HEK293 (cell line): ENCODE measurements at regions not wholly inside any gene's neighbourhood (a gene's known extent, or its start where the extent isn't known, plus 50 kb on each side); places are given as distances from the start of the nearest gene placed in this dataset.

Experiments used
- CTCF ChIA-PET: fragments of 350-600 bp; formaldehyde crosslinking; extraction: SDS; loops from one replicate; lab custom pipeline; 2021; ENCODE audit warnings: antibody characterized with exemption; lab: Yijun Ruan, JAX
- POLR2A ChIA-PET: fragments of 300-600 bp; formaldehyde crosslinking; extraction: SDS; loops from one replicate; lab custom pipeline; 2020; ENCODE audit warnings: antibody characterized with exemption, inconsistent platforms; lab: Yijun Ruan, JAX
- H3K27ac ChIP-seq: fragments of 200-500 bp; sonication (Bioruptor generic); 2 replicates; pipeline ENCODE4 v1.5.1; 2014; ENCODE audit warnings: low read depth, low read length, control low read depth, inconsistent platforms; ENCODE audit errors: extremely low read depth
- H3K36me3 ChIP-seq, 2 experiments: fragments of 200-500 bp in 1 of 2; sonication (Bioruptor generic) in 1 of 2; 1 replicate in 1 of 2; 2 replicates in 1 of 2; pipeline ENCODE4 v1.5.1; 2014 to 2017; ENCODE audit warnings: inconsistent platforms in 2 of 2, low read length in 2 of 2; ENCODE audit not compliant: control insufficient read depth in 2 of 2, insufficient read depth in 1 of 2
- H3K4me1 ChIP-seq: fragments of 200-500 bp; sonication (Bioruptor generic); 2 replicates; pipeline ENCODE4 v1.5.1; 2014; ENCODE audit warnings: mild to moderate bottlenecking, low read length, inconsistent platforms; ENCODE audit not compliant: control insufficient read depth, insufficient read depth
- H3K4me3 ChIP-seq: 2 replicates; pipeline ENCODE4 v1.5.1; 2011; ENCODE audit warnings: low read depth, mild to moderate bottlenecking, control low read depth, low read length, moderate library complexity
- H3K9me3 ChIP-seq: fragments of 200-500 bp; sonication (Bioruptor generic); 2 replicates; pipeline ENCODE4 v1.5.1; 2014; ENCODE audit warnings: low read depth, low read length, inconsistent platforms; ENCODE audit not compliant: control insufficient read depth, insufficient read depth
- BCL6B ChIP-seq: fragments of 450-650 bp; formaldehyde crosslinking; IDR thresholded peaks from 2 replicates; pipeline ENCODE4 v1.5.1; 2017; ENCODE audit warnings: missing biosample characterization, missing genetic modification characterization
- HOXA7 ChIP-seq: sonication (generic); formaldehyde crosslinking; IDR thresholded peaks from 2 replicates; pipeline ENCODE4 v1.8.1; 2022; ENCODE audit warnings: missing genetic modification reagents, borderline replicate concordance
- PRDM2 ChIP-seq: fragments of 450-650 bp; formaldehyde crosslinking; IDR thresholded peaks from 2 replicates; pipeline ENCODE4 v1.5.1; 2016; ENCODE audit warnings: missing biosample characterization, missing genetic modification characterization, borderline replicate concordance
- ZBTB1 ChIP-seq: fragments of 450-650 bp; formaldehyde crosslinking; IDR thresholded peaks from 2 replicates; pipeline ENCODE4 v1.5.1; 2016; ENCODE audit warnings: missing biosample characterization, missing genetic modification characterization
- ZNF184 ChIP-seq: fragments of 450-650 bp; IDR thresholded peaks from 2 replicates; pipeline ENCODE4 v1.5.1; 2018; ENCODE audit warnings: missing biosample characterization, mild to moderate bottlenecking, missing genetic modification characterization
- ZNF2 ChIP-seq: fragments of 450-650 bp; formaldehyde crosslinking; IDR thresholded peaks from 2 replicates; pipeline ENCODE4 v1.5.1; 2016; ENCODE audit warnings: missing biosample characterization, missing genetic modification characterization
- ZNF24 ChIP-seq: fragments of 450-650 bp; formaldehyde crosslinking; IDR thresholded peaks from 2 replicates; pipeline ENCODE4 v1.5.1; 2016; ENCODE audit warnings: missing biosample characterization, missing genetic modification characterization
- ZNF248 ChIP-seq: fragments of 450-650 bp; formaldehyde crosslinking; IDR thresholded peaks from 2 replicates; pipeline ENCODE4 v1.5.1; 2017; ENCODE audit warnings: missing biosample characterization, missing genetic modification characterization
- ZNF391 ChIP-seq: fragments of 450-650 bp; formaldehyde crosslinking; IDR thresholded peaks from 2 replicates; pipeline ENCODE4 v1.5.1; 2016; ENCODE audit warnings: low read depth, missing biosample characterization, missing genetic modification characterization, borderline replicate concordance
- ZNF394 ChIP-seq: fragments of 450-650 bp; formaldehyde crosslinking; IDR thresholded peaks from 2 replicates; pipeline ENCODE4 v1.5.1; 2016; ENCODE audit warnings: missing biosample characterization, missing genetic modification characterization, mild to moderate bottlenecking, moderate library complexity, borderline replicate concordance
- ZNF488 ChIP-seq: fragments of 450-650 bp; formaldehyde crosslinking; IDR thresholded peaks from 2 replicates; pipeline ENCODE4 v1.5.1; 2016; ENCODE audit warnings: missing biosample characterization, missing genetic modification characterization
- ZNF518A ChIP-seq: fragments of 450-650 bp; formaldehyde crosslinking; conservative IDR thresholded peaks from 2 replicates; pipeline ENCODE4 v1.5.1; 2016; ENCODE audit warnings: low read depth, missing biosample characterization, missing genetic modification characterization
- ZNF610 ChIP-seq: fragments of 450-650 bp; formaldehyde crosslinking; IDR thresholded peaks from 2 replicates; pipeline ENCODE4 v1.5.1; 2016; ENCODE audit warnings: missing biosample characterization, missing genetic modification characterization, borderline replicate concordance
- ZNF777 ChIP-seq: fragments of 450-650 bp; formaldehyde crosslinking; IDR thresholded peaks from 2 replicates; pipeline ENCODE4 v1.5.1; 2017; ENCODE audit warnings: missing biosample characterization, missing genetic modification characterization, borderline replicate concordance
- ZNF785 ChIP-seq: fragments of 450-650 bp; formaldehyde crosslinking; IDR thresholded peaks from 2 replicates; pipeline ENCODE4 v1.5.1; 2016; ENCODE audit warnings: missing biosample characterization, missing genetic modification characterization
- ZNF791 ChIP-seq: fragments of 450-650 bp; formaldehyde crosslinking; IDR thresholded peaks from 2 replicates; pipeline ENCODE4 v1.5.1; 2016; ENCODE audit warnings: missing biosample characterization, missing genetic modification characterization

GRCh38 chr13:111595276-111595675, 274.8 kb downstream of the TEX29 start:
- H3K27ac ChIP-seq = no peak overlapping the region
- no peak for TF ChIP-seq ZBTB1 (tag by site-specific recombination)
- no peak for TF ChIP-seq ZNF184 (tag by site-specific recombination)
- TF ChIP-seq ZNF24 (tag by site-specific recombination) = no peak
- no peak for TF ChIP-seq ZNF488 (tag by site-specific recombination)
- TF ChIP-seq ZNF391 (tag by site-specific recombination) = no peak
- TF ChIP-seq PRDM2 (tag by site-specific recombination) = no peak
- TF ChIP-seq ZNF785 (tag by site-specific recombination) = no peak
- TF ChIP-seq ZNF518A = no peak
- TF ChIP-seq ZNF777 (tag by site-specific recombination) = no peak
- TF ChIP-seq ZNF2 = no peak
- no peak for TF ChIP-seq HOXA7
- TF ChIP-seq ZNF610 (tag by site-specific recombination) = no peak
- no peak for TF ChIP-seq ZNF394 (tag by site-specific recombination)
- TF ChIP-seq ZNF791 (tag by site-specific recombination) = no peak
- TF ChIP-seq ZNF248 (tag by site-specific recombination) = no peak
- no peak for TF ChIP-seq BCL6B (tag by site-specific recombination)
- H3K4me1 ChIP-seq = no peaks in the 10 kb centered on the region
- H3K4me3 ChIP-seq = no peak overlapping the region
- no peaks in the 10 kb centered on the region for H3K9me3 ChIP-seq
- POLR2A ChIA-PET = no interaction called here
- H3K36me3 ChIP-seq = no peaks in the 10 kb centered on the region
- CTCF ChIA-PET = interaction anchor here (0.5 kb wide), 1 partner anchor 188 kb away, joined by 3 read pairs; no protein-coding TSS in a partner anchor
